Lung (tissue), 11 donors: ENCODE measurements at regions not wholly inside any gene's neighbourhood (a gene's known extent, or its start where the extent isn't known, plus 50 kb on each side); places are given as distances from the start of the nearest gene placed in this dataset.

Experiments
- ATAC-seq: fragments of 200-7000 bp; cut with Tn5 transposase; one replicate; pipeline ENCODE4 v1.9.1; 2020; ENCODE audit warnings: moderate number of reproducible peaks; ENCODE audit not compliant: insufficient read depth, low FRiP score
- DNase-seq, 3 donors: peaks; one replicate each; pipeline ENCODE4 v3.0.0-alpha.2; 2013 to 2017
- H3K27ac ChIP-seq, 2 donors: one replicate each; pipeline ENCODE4 v1.5.1; 2013; ENCODE audit warnings: mild to moderate bottlenecking in 2 of 2, moderate library complexity in 2 of 2, control low read depth in 1 of 2, inconsistent platforms in 1 of 2, low read depth in 1 of 2, low read length in 1 of 2
- H3K27me3 ChIP-seq, 3 donors: one replicate each; pipeline ENCODE4 v1.5.1; 2013; ENCODE audit warnings: low read length in 2 of 3; ENCODE audit not compliant: control insufficient read depth in 3 of 3, insufficient read depth in 3 of 3
- H3K36me3 ChIP-seq, 4 donors: one replicate each; pipeline ENCODE4 v1.5.1; 2013; ENCODE audit warnings: low read length in 4 of 4, mild to moderate bottlenecking in 1 of 4, moderate library complexity in 1 of 4; ENCODE audit not compliant: control insufficient read depth in 4 of 4, insufficient read depth in 4 of 4
- H3K4me1 ChIP-seq, 5 donors: one replicate each; pipeline ENCODE4 v1.5.1; 2013; ENCODE audit warnings: low read length in 5 of 5, mild to moderate bottlenecking in 2 of 5, moderate library complexity in 1 of 5; ENCODE audit not compliant: control insufficient read depth in 5 of 5, insufficient read depth in 5 of 5
- H3K4me3 ChIP-seq: one replicate; pipeline ENCODE4 v1.5.1; 2013; ENCODE audit warnings: mild to moderate bottlenecking, control low read depth, moderate library complexity
- H3K9ac ChIP-seq, 2 donors: one replicate each; pipeline ENCODE4 v1.5.1; 2013; ENCODE audit warnings: low read length in 2 of 2, control low read depth in 1 of 2; ENCODE audit not compliant: insufficient read depth in 1 of 2
- H3K9me3 ChIP-seq, 4 donors: one replicate each; pipeline ENCODE4 v1.5.1; 2013; ENCODE audit warnings: low read length in 3 of 4, mild to moderate bottlenecking in 1 of 4, moderate library complexity in 1 of 4; ENCODE audit not compliant: control insufficient read depth in 4 of 4, insufficient read depth in 3 of 4
- WGBS, 2 donors: extraction: QIAGEN DNeasy Blood & Tissue Kit; methylation state at CpG; one replicate each; pipeline ENCODE4 v1.1.7; 2013; 5-methylcytosine and 5-hydroxymethylcytosine counted together
- TF ChIP-seq, protein P1 (sequence below): IDR thresholded peaks from 2 replicates; pipeline ENCODE4 v1.5.1; 2012; ENCODE audit warnings: mild to moderate bottlenecking; ENCODE audit errors: control extremely low read depth, extremely low read depth
- donor health status: control.
- donor health status: control.
- donor health status: Bipolar disorder and iron deficiency.
- donor health status: healthy.
- donor health status: DM: yes; HTN: yes; CAD: no.

DNA sequence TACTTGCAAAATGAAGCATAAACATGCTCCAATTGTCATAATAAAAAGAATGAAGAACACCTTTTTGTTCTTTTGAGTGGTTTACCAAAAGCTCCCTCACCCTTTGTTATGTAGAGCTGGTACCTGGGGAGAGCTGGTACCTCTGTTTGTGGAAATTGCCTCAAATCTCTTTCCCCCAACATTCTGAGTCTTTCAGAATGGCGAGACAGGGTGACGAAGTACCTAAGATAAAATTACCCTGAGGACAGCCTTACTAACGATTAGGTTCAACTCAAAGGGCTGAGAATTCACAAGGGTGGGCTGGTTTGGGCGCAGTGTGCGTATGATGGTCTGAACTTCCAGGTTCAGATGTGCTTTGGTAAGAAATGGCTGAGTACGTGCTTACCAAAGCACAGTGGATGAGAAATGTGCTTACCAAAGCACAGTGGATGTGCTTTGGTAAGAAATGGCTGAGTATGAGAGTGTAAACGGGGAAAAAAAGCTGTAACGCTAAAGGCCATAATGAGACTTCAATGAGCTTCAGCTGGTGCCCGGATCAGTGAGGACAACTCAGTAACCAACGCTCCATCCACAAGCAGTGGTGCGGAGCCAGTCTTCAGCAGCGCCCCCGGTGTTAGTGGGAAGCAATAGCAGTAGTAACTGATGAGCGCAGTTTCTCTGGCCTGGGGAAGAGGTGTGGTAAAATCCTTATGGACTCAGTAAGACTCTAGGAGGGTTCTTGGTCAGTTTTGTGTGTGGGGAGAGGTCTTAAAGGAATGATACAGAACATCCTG is 72.3 kb upstream of the LRIG1 start:
- no peaks in the 10 kb centered on the region for H3K9me3 ChIP-seq
- H3K9ac ChIP-seq, result no peak overlapping the region
- H3K27ac ChIP-seq, result no peak overlapping the region
- TF ChIP-seq, protein P1, sequence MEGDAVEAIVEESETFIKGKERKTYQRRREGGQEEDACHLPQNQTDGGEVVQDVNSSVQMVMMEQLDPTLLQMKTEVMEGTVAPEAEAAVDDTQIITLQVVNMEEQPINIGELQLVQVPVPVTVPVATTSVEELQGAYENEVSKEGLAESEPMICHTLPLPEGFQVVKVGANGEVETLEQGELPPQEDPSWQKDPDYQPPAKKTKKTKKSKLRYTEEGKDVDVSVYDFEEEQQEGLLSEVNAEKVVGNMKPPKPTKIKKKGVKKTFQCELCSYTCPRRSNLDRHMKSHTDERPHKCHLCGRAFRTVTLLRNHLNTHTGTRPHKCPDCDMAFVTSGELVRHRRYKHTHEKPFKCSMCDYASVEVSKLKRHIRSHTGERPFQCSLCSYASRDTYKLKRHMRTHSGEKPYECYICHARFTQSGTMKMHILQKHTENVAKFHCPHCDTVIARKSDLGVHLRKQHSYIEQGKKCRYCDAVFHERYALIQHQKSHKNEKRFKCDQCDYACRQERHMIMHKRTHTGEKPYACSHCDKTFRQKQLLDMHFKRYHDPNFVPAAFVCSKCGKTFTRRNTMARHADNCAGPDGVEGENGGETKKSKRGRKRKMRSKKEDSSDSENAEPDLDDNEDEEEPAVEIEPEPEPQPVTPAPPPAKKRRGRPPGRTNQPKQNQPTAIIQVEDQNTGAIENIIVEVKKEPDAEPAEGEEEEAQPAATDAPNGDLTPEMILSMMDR, result no peak
- H3K27me3 ChIP-seq, result no peaks in the 10 kb centered on the region
- peaks cover 0 to 11% (median 0%) of the 10 kb centered on the region in 5 donors for H3K4me1 ChIP-seq
- 74 to 80% methylated on average over 14 of the region's 14 CpGs for WGBS, 2 donors
- H3K4me3 ChIP-seq, result no peak overlapping the region
- DNase-seq (no peak), ATAC-seq (no peak)
- H3K36me3 ChIP-seq, result no peaks in the 10 kb centered on the region

DNA sequence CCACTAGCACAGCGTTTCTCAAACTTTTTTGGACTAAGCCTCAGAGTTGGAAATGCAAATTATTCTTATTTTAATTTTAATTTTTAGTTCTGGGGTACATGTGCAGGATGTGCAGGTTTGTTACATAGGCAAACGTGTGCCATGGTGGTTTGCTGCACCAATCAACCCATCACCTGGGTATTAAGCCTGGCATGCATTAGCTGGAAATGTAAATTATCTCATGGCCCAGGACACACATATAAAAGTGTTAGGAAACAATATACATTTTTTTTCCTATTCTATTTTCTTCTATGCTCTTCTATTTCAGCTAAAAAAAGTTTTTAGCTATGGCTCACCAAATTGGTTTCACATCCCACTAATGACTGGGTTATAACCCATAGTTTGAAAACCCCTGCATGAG is 73.3 kb upstream of the LRIG1 start:
- Histone ChIP-seq H3K9ac (no peak overlapping the region), H3K27ac (no peak overlapping the region), H3K36me3 (no peaks in the 10 kb centered on the region), H3K27me3 (no peaks in the 10 kb centered on the region), H3K9me3 (no peaks in the 10 kb centered on the region), H3K4me3 (no peak overlapping the region), H3K4me1 (peaks cover 0 to 11% (median 0%) of the 10 kb centered on the region in 5 donors)
- WGBS, 2 donors, result 86 to 89% methylated on average over 2 of the region's 2 CpGs
- TF ChIP-seq, protein P1, result no peak
- no peak for ATAC-seq
- no peak for DNase-seq

DNA sequence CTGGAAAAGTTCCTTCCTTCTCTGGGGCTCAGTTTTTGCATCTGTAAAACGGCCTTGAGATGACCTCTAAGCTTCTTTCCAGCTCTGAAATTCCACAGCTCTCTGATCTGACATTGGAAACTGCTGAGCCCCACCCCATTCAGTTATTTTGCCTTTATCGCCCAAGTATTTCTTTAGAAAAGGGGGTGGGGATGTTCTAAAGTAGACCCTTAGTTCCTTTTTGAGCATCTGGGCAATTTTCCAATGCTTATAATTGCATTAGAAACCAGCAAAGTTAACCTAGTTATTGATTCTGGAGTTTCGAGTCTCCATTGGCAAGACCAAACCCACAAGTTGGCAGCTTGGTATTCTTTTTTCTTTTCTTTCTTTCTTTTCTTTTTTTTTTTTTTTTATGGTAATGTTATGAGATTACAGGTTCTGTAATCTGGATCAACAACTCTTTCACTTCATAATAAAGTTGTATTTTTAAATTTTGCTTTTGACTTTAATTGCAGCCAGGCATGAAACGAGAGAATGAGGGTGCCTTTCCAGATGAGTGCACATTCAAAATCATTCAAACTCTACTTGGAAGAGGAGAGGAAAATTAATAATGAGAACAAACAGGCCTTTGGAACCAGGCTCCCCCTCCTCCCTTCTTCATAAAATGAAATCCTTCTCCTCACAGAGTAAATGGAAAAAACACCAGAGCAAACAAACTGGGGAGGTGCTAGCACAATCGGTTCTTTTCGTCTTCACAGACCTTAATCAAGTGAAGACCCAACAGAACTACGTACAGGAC is 76.8 kb upstream of the LRIG1 start:
- H3K27ac ChIP-seq, result no peak overlapping the region
- DNase-seq, result no peak
- no peak overlapping the region for H3K4me3 ChIP-seq
- ATAC-seq, result no peak
- peaks cover 0 to 5% (median 0%) of the 10 kb centered on the region in 5 donors for H3K4me1 ChIP-seq
- WGBS, 2 donors, result 75 to 81% methylated on average over 7 of the region's 7 CpGs
- H3K36me3 ChIP-seq, result no peaks in the 10 kb centered on the region
- no peaks in the 10 kb centered on the region for H3K27me3 ChIP-seq
- TF ChIP-seq, protein P1, result no peak
- no peaks in the 10 kb centered on the region for H3K9me3 ChIP-seq
- no peak overlapping the region for H3K9ac ChIP-seq
